Keratinocyte (primary cell): ENCODE measurements at regions not wholly inside any gene's neighbourhood (a gene's known extent, or its start where the extent isn't known, plus 50 kb on each side); places are given as distances from the start of the nearest gene placed in this dataset.

Experiments
- DNase-seq: peaks from one replicate; pipeline ENCODE4 v3.0.0-alpha.2; 2011; ENCODE audit warnings: low read depth, missing footprints, low spot score
- FAIRE-seq: peaks from 2 replicates; lab custom pipeline; 2011; peaks lifted over from hg19 to GRCh38; lab: Jason Lieb, UNC
- H2AFZ ChIP-seq: 2 replicates; pipeline ENCODE4 v1.6.0; 2012; ENCODE audit warnings: low read length, control low read depth, inconsistent platforms; ENCODE audit not compliant: control insufficient read depth
- H3K27ac ChIP-seq: 2 replicates; pipeline ENCODE4 v1.5.1; 2011; ENCODE audit warnings: low read length; ENCODE audit not compliant: control insufficient read depth, insufficient read depth
- H3K27me3 ChIP-seq: 3 replicates; pipeline ENCODE4 v1.6.0; 2011; ENCODE audit warnings: low read length; ENCODE audit not compliant: control insufficient read depth, insufficient read depth; ENCODE audit errors: extremely low read depth
- H3K36me3 ChIP-seq, 2 experiments: 2 replicates in 1 of 2; 3 replicates in 1 of 2; pipeline ENCODE4 v1.5.1; 2011; ENCODE audit warnings: low read length in 2 of 2, mild to moderate bottlenecking in 1 of 2; ENCODE audit not compliant: control insufficient read depth in 2 of 2, insufficient read depth in 2 of 2; ENCODE audit errors: extremely low read depth in 1 of 2
- H3K4me1 ChIP-seq: 3 replicates; pipeline ENCODE4 v1.5.1; 2011; ENCODE audit warnings: low read length; ENCODE audit not compliant: control insufficient read depth, insufficient read depth; ENCODE audit errors: extremely low read depth
- H3K4me2 ChIP-seq: 3 replicates; pipeline ENCODE4 v1.6.0; 2011; ENCODE audit warnings: low read depth, low read length; ENCODE audit not compliant: control insufficient read depth, insufficient read depth; ENCODE audit errors: extremely low read depth
- H3K4me3 ChIP-seq, 3 experiments: fragments of 200-600 bp in 1 of 3; sonication (generic) in 1 of 3; 2 replicates in 2 of 3; 3 replicates in 1 of 3; pipeline ENCODE4 v1.5.1; 2011 to 2016; ENCODE audit warnings: low read length in 3 of 3, mild to moderate bottlenecking in 3 of 3, control low read depth in 2 of 3, inconsistent platforms in 1 of 3, low read depth in 1 of 3, mixed read lengths in 1 of 3, mixed run types in 1 of 3, moderate library complexity in 1 of 3; ENCODE audit not compliant: control insufficient read depth in 2 of 3, insufficient read depth in 2 of 3; ENCODE audit errors: extremely low read depth in 1 of 3
- H3K79me2 ChIP-seq: 2 replicates; pipeline ENCODE4 v1.6.0; 2012; ENCODE audit warnings: low read length; ENCODE audit not compliant: control insufficient read depth, insufficient read depth
- H3K9ac ChIP-seq: 3 replicates; pipeline ENCODE4 v1.6.0; 2011; ENCODE audit warnings: low read length; ENCODE audit not compliant: control insufficient read depth, insufficient read depth; ENCODE audit errors: extremely low read depth
- H3K9me1 ChIP-seq: 3 replicates; pipeline ENCODE4 v1.6.0; 2011; ENCODE audit warnings: low read length; ENCODE audit not compliant: control insufficient read depth, insufficient read depth; ENCODE audit errors: extremely low read depth
- H3K9me3 ChIP-seq: 2 replicates; pipeline ENCODE4 v1.5.1; 2012; ENCODE audit warnings: low read depth, low read length; ENCODE audit not compliant: control insufficient read depth
- H4K20me1 ChIP-seq: 3 replicates; pipeline ENCODE4 v1.6.0; 2011; ENCODE audit warnings: low read length; ENCODE audit not compliant: control insufficient read depth, insufficient read depth; ENCODE audit errors: extremely low read depth
- EZH2 ChIP-seq: IDR thresholded peaks from one replicate; pipeline ENCODE4 v1.6.1; 2012; ENCODE audit warnings: inconsistent platforms, mild to moderate bottlenecking, low read length, moderate library complexity
- dilution Hi-C: fragments of 300-500 bp; cut with MboI; formaldehyde crosslinking; loops from one replicate; pipeline ENCODE4 v1.7.0; 2020; ENCODE audit warnings: low sequenced_read_pairs; ENCODE audit not compliant: extremely low pct_ligation_motif_present
- TF ChIP-seq, protein P1 (sequence below), 3 experiments: IDR thresholded peaks in 1 of 3; conservative IDR thresholded peaks in 1 of 3; optimal IDR thresholded peaks in 1 of 3; 2 replicates in 2 of 3; 3 replicates in 1 of 3; pipeline versions ENCODE3 to v1.5.1; 2011; ENCODE audit warnings: low read length in 3 of 3, mild to moderate bottlenecking in 3 of 3, moderate library complexity in 2 of 3, control low read depth in 1 of 3, inconsistent platforms in 1 of 3; ENCODE audit not compliant: insufficient read depth in 2 of 3; ENCODE audit errors: extremely low read depth in 1 of 3

- no peak overlapping the region for H3K9ac ChIP-seq
- TF ChIP-seq, protein P1, sequence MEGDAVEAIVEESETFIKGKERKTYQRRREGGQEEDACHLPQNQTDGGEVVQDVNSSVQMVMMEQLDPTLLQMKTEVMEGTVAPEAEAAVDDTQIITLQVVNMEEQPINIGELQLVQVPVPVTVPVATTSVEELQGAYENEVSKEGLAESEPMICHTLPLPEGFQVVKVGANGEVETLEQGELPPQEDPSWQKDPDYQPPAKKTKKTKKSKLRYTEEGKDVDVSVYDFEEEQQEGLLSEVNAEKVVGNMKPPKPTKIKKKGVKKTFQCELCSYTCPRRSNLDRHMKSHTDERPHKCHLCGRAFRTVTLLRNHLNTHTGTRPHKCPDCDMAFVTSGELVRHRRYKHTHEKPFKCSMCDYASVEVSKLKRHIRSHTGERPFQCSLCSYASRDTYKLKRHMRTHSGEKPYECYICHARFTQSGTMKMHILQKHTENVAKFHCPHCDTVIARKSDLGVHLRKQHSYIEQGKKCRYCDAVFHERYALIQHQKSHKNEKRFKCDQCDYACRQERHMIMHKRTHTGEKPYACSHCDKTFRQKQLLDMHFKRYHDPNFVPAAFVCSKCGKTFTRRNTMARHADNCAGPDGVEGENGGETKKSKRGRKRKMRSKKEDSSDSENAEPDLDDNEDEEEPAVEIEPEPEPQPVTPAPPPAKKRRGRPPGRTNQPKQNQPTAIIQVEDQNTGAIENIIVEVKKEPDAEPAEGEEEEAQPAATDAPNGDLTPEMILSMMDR (optimal IDR thresholded peaks at IDR 0.05 in 1 of 3, IDR thresholded peaks at IDR 0.05 in 1 of 3, conservative IDR thresholded peaks at IDR 0.05 in 1 of 3; ENCODE audit: extremely low read depth in 1 of 3, insufficient read depth in 2 of 3, low read length in 3 of 3), result no peak
- TF ChIP-seq EZH2, result no peak
- no peaks in the 10 kb centered on the region for H3K9me1 ChIP-seq
- no peak overlapping the region for H2AFZ ChIP-seq
- no peak overlapping the region for H3K4me2 ChIP-seq
- dilution Hi-C loops, result no loop called here
- no peak overlapping the region for H3K27ac ChIP-seq
- H4K20me1 ChIP-seq, result no peaks in the 10 kb centered on the region
- no peaks in the 10 kb centered on the region for H3K9me3 ChIP-seq
- no peaks in the 10 kb centered on the region for H3K79me2 ChIP-seq
- H3K4me3 ChIP-seq, result no peak overlapping the region
- DNase-seq, result no peak
- no peak for FAIRE-seq
- H3K36me3 ChIP-seq, result no peaks in the 10 kb centered on the region
- H3K4me1 ChIP-seq, result no peaks in the 10 kb centered on the region
- peaks cover 30% of the 10 kb centered on the region for H3K27me3 ChIP-seq
Observed at GRCh38 chr11:19337779-19338178, 97.0 kb upstream of the E2F8 start.

- Histone ChIP-seq H3K27me3 (peaks cover 28% of the 10 kb centered on the region), H2AFZ (no peak overlapping the region), H3K79me2 (no peaks in the 10 kb centered on the region), H3K9ac (no peak overlapping the region), H3K27ac (no peak overlapping the region), H3K4me2 (no peak overlapping the region), H3K36me3 (no peaks in the 10 kb centered on the region), H3K4me1 (no peaks in the 10 kb centered on the region), H3K9me1 (no peaks in the 10 kb centered on the region), H3K9me3 (no peaks in the 10 kb centered on the region), H4K20me1 (no peaks in the 10 kb centered on the region), H3K4me3 (no peak overlapping the region)
- no peak for DNase-seq
- FAIRE-seq, result no peak
- dilution Hi-C loops, result no loop called here
- TF ChIP-seq EZH2, result no peak
- TF ChIP-seq, protein P1 (optimal IDR thresholded peaks at IDR 0.05 in 1 of 3, IDR thresholded peaks at IDR 0.05 in 1 of 3, conservative IDR thresholded peaks at IDR 0.05 in 1 of 3; ENCODE audit: extremely low read depth in 1 of 3, insufficient read depth in 2 of 3, low read length in 3 of 3), result no peak
Observed at GRCh38 chr11:19336331-19336730, 95.6 kb upstream of the E2F8 start.
